SH-SY5Y (cell line): ENCODE measurements at regions not wholly inside any gene's neighbourhood (a gene's known extent, or its start where the extent isn't known, plus 50 kb on each side); places are given as distances from the start of the nearest gene placed in this dataset.

Source experiments
- GATA2 ChIP-seq: IDR thresholded peaks from 2 replicates; pipeline ENCODE4 v1.6.1; 2011; ENCODE audit warnings: mild to moderate bottlenecking, low read depth, low read length
- GATA3 ChIP-seq: IDR thresholded peaks from 2 replicates; pipeline ENCODE4 v1.6.1; 2011; ENCODE audit warnings: low read depth, mild to moderate bottlenecking, low read length, moderate library complexity

- TF ChIP-seq GATA2 (no peak), GATA3 (no peak)
These were observed 110.3 kb upstream of the VSTM2B start for GRCh38 chr19:29415507-29415906.
